ENCODE measurements at regions not wholly inside any gene's neighbourhood (a gene's known extent, or its start where the extent isn't known, plus 50 kb on each side); places are given as distances from the start of the nearest gene placed in this dataset.

- no peak for DNase-seq (ENCODE audit: low read depth in 3 of 3, low spot score in 2 of 3)
Measured at GRCh38 chr2:180405520-180405919, 398.4 kb upstream of the CWC22 start.

GRCh38 chr2:180394305-180394704, 387.2 kb upstream of the CWC22 start:
- DNase-seq (ENCODE audit: low read depth in 3 of 3, low spot score in 2 of 3), result no peak

- DNase-seq (ENCODE audit: low read depth in 3 of 3, low spot score in 2 of 3), result no peak
Measured at GRCh38 chr2:180385601-180386201, 378.6 kb upstream of the CWC22 start.

GRCh38 chr2:180376066-180376465, 369.0 kb upstream of the CWC22 start:
- DNase-seq (ENCODE audit: low read depth in 3 of 3, low spot score in 2 of 3), result no peak

- DNase-seq (ENCODE audit: low read depth in 3 of 3, low spot score in 2 of 3), result no peak
Measured at GRCh38 chr2:180374502-180375281, 367.6 kb upstream of the CWC22 start.

GRCh38 chr2:180370511-180371205, 363.6 kb upstream of the CWC22 start:
- no peak for DNase-seq (ENCODE audit: low read depth in 3 of 3, low spot score in 2 of 3)

GRCh38 chr2:180368881-180369280, 361.8 kb upstream of the CWC22 start:
- DNase-seq (ENCODE audit: low read depth in 3 of 3, low spot score in 2 of 3), result no peak

- DNase-seq (ENCODE audit: low read depth in 3 of 3, low spot score in 2 of 3), result no peak
Measured at GRCh38 chr2:180367815-180368214, 360.7 kb upstream of the CWC22 start.

- DNase-seq (ENCODE audit: low read depth in 3 of 3, low spot score in 2 of 3), result no peak
Measured at GRCh38 chr2:180366481-180366880, 359.4 kb upstream of the CWC22 start.

GRCh38 chr2:180364719-180365118, 357.6 kb upstream of the CWC22 start:
- DNase-seq (ENCODE audit: low read depth in 3 of 3, low spot score in 2 of 3), result no peak

GRCh38 chr2:180360283-180360618, 353.2 kb upstream of the CWC22 start:
- no peak for DNase-seq (ENCODE audit: low read depth in 3 of 3, low spot score in 2 of 3)

- DNase-seq (ENCODE audit: low read depth in 3 of 3, low spot score in 2 of 3), result no peak
Measured at GRCh38 chr2:180359522-180360282, 352.6 kb upstream of the CWC22 start.

GRCh38 chr2:180358458-180358857, 351.4 kb upstream of the CWC22 start:
- no peak for DNase-seq (ENCODE audit: low read depth in 3 of 3, low spot score in 2 of 3)

GRCh38 chr2:180356676-180357075, 349.6 kb upstream of the CWC22 start:
- no peak for DNase-seq (ENCODE audit: low read depth in 3 of 3, low spot score in 2 of 3)

GRCh38 chr2:180352620-180353019, 345.5 kb upstream of the CWC22 start:
- DNase-seq (ENCODE audit: low read depth in 3 of 3, low spot score in 2 of 3), result no peak

- DNase-seq (ENCODE audit: low read depth in 3 of 3, low spot score in 2 of 3), result no peak
Measured at GRCh38 chr2:180349809-180350208, 342.7 kb upstream of the CWC22 start.

GRCh38 chr2:180343528-180344345, 336.6 kb upstream of the CWC22 start:
- no peak for DNase-seq (ENCODE audit: low read depth in 3 of 3, low spot score in 2 of 3)

GRCh38 chr2:180337136-180337535, 330.0 kb upstream of the CWC22 start:
- DNase-seq (ENCODE audit: low read depth in 3 of 3, low spot score in 2 of 3), result no peak

GRCh38 chr2:180336550-180336949, 329.5 kb upstream of the CWC22 start:
- DNase-seq (ENCODE audit: low read depth in 3 of 3, low spot score in 2 of 3), result no peak

GRCh38 chr2:180334514-180334913, 327.4 kb upstream of the CWC22 start:
- DNase-seq (ENCODE audit: low read depth in 3 of 3, low spot score in 2 of 3), result no peak

All from right renal cortex interstitium (tissue), 3 donors.